HG03039 (cell line): ENCODE measurements at regions not wholly inside any gene's neighbourhood (a gene's known extent, or its start where the extent isn't known, plus 50 kb on each side); places are given as distances from the start of the nearest gene placed in this dataset.
A peak's percentile ranks its signal among the peaks of the same experiment; 100 is the strongest.

ENCODE experiments used
- ATAC-seq: cut with Tn5 transposase; IDR thresholded peaks from one replicate; pipeline ENCODE4 v1.9.1; 2021; ENCODE audit warnings: mild to moderate bottlenecking, moderate library complexity; ENCODE audit not compliant: unreplicated experiment

- ATAC-seq, result no peak
Measured at GRCh38 chr21:29436650-29437049, 137.9 kb downstream of the BACH1 start.

GRCh38 chr21:29441651-29442050, 142.9 kb downstream of the BACH1 start:
- no peak for ATAC-seq

- ATAC-seq, result no peak
Measured at GRCh38 chr21:29443411-29444010, 144.8 kb downstream of the BACH1 start.

- ATAC-seq, result no peak
Measured at GRCh38 chr21:29448766-29449165, 150.0 kb downstream of the BACH1 start.

GRCh38 chr21:29449306-29449950, 150.7 kb downstream of the BACH1 start:
- ATAC-seq, result no peak

- no peak for ATAC-seq
Measured at GRCh38 chr21:29450058-29450457, 151.3 kb downstream of the BACH1 start.

- ATAC-seq, result no peak
Measured at GRCh38 chr21:29453511-29453910, 154.8 kb downstream of the BACH1 start.

- no peak for ATAC-seq
Measured at GRCh38 chr21:29454179-29454578, 155.5 kb downstream of the BACH1 start.

- peak; percentile 44 for ATAC-seq
Measured at GRCh38 chr21:29462479-29462878, 163.8 kb downstream of the BACH1 start.

GRCh38 chr21:29465546-29465945, 166.8 kb downstream of the BACH1 start:
- ATAC-seq, result no peak

GRCh38 chr21:29466532-29466931, 167.8 kb downstream of the BACH1 start:
- ATAC-seq, result no peak

GRCh38 chr21:29470397-29470796, 171.7 kb downstream of the BACH1 start:
- ATAC-seq, result no peak

- no peak for ATAC-seq
Measured at GRCh38 chr21:29473808-29474207, 175.1 kb downstream of the BACH1 start.

GRCh38 chr21:29475329-29475728, 176.6 kb downstream of the BACH1 start:
- no peak for ATAC-seq

GRCh38 chr21:29477347-29477746, 178.6 kb downstream of the BACH1 start:
- no peak for ATAC-seq

GRCh38 chr21:29477941-29478340, 179.2 kb downstream of the BACH1 start:
- ATAC-seq, result no peak

GRCh38 chr21:29481081-29481480, 182.4 kb downstream of the BACH1 start:
- ATAC-seq, result no peak

GRCh38 chr21:29481641-29482040, 182.9 kb downstream of the BACH1 start:
- no peak for ATAC-seq

- ATAC-seq, result no peak
Measured at GRCh38 chr21:29486306-29486807, 187.6 kb downstream of the BACH1 start.
